Kidney epithelial cell (primary cell): ENCODE measurements at regions not wholly inside any gene's neighbourhood (a gene's known extent, or its start where the extent isn't known, plus 50 kb on each side); places are given as distances from the start of the nearest gene placed in this dataset.

ENCODE experiments used
- DNase-seq: peaks from one replicate; pipeline ENCODE4 v3.0.0-alpha.2; 2010; ENCODE audit warnings: low read depth
- H3K27me3 ChIP-seq: 2 replicates; pipeline ENCODE4 v1.6.0; 2011; ENCODE audit warnings: low read length; ENCODE audit not compliant: control insufficient read depth, insufficient read depth
- H3K36me3 ChIP-seq: 2 replicates; pipeline ENCODE4 v1.5.1; 2011; ENCODE audit warnings: low read length; ENCODE audit not compliant: control insufficient read depth, insufficient read depth
- H3K4me3 ChIP-seq: 2 replicates; pipeline ENCODE4 v1.5.1; 2011; ENCODE audit warnings: low read depth, mild to moderate bottlenecking, control low read depth, low read length
- TF ChIP-seq, protein P1 (sequence below): IDR thresholded peaks from 2 replicates; pipeline ENCODE4 v1.5.1; 2011; ENCODE audit warnings: mild to moderate bottlenecking, moderate library complexity, low read length, control low read depth, inconsistent platforms; ENCODE audit not compliant: insufficient read depth, poor library complexity, severe bottlenecking

DNA sequence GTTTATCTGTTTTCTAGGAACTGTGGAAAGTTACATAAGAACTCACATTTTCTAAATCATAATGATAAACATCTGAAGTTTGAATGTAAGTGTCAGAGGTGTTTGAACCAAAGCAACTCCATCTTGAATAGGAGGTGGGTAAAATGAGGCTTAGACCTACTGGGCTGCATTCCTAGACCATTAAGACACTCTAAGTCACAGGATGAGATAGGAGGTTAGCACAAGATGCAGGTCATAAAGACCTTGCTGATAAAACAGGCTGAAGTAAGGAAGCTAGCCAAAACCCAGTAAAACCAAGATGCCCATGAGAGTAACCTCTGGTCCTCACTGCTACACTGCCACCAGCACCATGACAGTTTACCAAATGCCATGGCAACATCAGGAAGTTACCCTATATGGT lies 297.7 kb upstream of the POU5F2 start:
- Histone ChIP-seq H3K36me3 (no peaks in the 10 kb centered on the region), H3K27me3 (no peaks in the 10 kb centered on the region), H3K4me3 (no peak overlapping the region)
- no peak for DNase-seq
- TF ChIP-seq, protein P1, sequence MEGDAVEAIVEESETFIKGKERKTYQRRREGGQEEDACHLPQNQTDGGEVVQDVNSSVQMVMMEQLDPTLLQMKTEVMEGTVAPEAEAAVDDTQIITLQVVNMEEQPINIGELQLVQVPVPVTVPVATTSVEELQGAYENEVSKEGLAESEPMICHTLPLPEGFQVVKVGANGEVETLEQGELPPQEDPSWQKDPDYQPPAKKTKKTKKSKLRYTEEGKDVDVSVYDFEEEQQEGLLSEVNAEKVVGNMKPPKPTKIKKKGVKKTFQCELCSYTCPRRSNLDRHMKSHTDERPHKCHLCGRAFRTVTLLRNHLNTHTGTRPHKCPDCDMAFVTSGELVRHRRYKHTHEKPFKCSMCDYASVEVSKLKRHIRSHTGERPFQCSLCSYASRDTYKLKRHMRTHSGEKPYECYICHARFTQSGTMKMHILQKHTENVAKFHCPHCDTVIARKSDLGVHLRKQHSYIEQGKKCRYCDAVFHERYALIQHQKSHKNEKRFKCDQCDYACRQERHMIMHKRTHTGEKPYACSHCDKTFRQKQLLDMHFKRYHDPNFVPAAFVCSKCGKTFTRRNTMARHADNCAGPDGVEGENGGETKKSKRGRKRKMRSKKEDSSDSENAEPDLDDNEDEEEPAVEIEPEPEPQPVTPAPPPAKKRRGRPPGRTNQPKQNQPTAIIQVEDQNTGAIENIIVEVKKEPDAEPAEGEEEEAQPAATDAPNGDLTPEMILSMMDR: no peak

DNA sequence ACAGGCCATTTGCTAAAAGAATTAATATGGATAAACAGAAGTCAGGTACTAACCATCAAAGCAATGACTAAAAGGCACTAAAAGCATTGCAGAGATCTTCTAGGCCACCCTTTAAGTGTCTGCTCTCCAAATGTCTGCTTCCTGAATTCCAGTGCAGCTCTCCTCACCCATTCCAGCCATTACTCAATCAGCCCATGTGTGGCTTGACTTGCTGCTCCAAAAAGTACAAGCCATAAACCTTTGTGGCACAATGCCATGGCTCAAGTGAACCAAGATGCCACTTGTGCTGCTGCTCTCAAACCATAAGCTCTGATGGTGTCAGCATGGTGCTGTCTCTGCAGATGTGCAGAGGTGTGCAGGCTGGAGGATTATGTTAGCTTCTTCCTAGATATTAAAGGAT lies 290.2 kb upstream of the POU5F2 start:
- H3K27me3 ChIP-seq: no peaks in the 10 kb centered on the region
- TF ChIP-seq, protein P1: no peak
- DNase-seq: no peak
- no peaks in the 10 kb centered on the region for H3K36me3 ChIP-seq
- H3K4me3 ChIP-seq: no peak overlapping the region

DNA sequence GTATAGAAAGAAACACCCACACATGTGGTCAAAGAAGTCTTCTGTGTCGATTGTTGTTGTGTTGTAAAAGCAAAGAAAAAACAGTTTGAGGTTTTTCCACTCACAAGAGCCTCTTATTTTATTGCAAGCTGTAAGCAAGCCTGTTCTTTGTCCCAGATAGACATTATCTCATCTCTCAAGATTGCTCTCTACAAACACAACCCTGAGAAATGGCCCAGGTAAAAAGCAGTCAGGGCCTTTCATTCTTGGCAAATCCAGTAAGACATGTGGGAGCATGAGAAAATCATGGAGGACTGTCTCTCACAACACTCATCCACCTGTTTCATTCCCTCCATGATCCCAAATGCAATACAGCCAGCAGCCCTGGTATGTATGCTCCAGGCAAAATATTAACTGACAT lies 286.6 kb upstream of the POU5F2 start:
- TF ChIP-seq, protein P1: no peak
- Histone ChIP-seq H3K4me3 (no peak overlapping the region), H3K36me3 (no peaks in the 10 kb centered on the region), H3K27me3 (no peaks in the 10 kb centered on the region)
- peak; percentile 19 for DNase-seq

DNA sequence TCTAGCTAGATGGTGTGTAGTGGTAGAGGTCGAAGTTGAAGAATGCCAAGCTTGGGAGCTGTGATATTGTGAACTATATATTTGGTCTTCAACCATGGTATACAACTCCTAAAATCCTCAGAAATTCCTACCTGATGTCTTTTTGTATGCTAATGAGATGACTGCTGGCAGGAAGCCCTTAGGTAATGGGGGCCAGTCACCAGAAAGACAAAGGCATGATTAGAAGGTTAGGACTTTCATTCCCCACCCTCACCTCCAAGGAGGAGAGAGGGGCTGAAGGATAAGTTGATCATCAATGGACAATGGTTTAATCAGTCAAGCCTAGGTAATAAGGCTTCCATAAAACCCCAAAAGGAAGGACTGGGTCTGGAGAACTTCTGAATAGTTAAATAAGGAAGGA lies 285.7 kb upstream of the POU5F2 start:
- no peak overlapping the region for H3K4me3 ChIP-seq
- H3K27me3 ChIP-seq: no peaks in the 10 kb centered on the region
- DNase-seq: no peak
- TF ChIP-seq, protein P1: no peak
- no peaks in the 10 kb centered on the region for H3K36me3 ChIP-seq

DNA sequence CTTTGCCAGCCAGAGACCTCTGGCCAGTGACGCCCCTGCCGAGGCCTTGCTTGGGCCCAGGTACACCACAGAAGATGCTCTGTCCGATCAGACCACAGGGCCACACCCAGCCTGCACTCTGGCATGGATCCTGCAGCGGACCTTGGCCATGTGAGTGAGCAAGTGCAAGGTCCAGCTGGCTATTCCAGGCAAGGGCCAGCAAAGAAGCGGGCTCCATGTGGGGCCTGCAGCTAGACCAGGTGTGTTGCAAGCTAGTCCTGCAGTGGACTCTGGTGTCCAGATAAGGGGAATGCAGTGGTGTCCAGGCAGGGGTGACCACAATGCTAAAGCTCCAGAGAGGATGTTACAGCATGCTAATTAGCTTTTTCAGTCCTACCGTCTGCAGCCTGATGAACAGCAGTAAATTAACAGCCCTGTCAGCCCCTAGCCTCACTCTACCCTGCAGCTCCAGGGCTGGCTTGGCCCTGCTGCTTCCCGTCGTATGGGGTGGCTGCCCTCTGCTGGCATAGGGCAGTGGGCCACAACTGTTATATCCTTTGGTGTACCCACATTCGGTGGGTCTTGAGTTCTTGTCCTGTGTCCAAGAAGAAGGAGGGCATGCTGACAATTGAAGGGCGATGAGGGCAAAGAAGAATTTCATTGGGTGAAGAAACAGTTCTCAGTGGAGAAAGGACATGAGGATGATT lies 284.5 kb upstream of the POU5F2 start:
- H3K27me3 ChIP-seq: no peaks in the 10 kb centered on the region
- no peaks in the 10 kb centered on the region for H3K36me3 ChIP-seq
- H3K4me3 ChIP-seq: no peak overlapping the region
- no peak for DNase-seq
- TF ChIP-seq, protein P1: no peak

DNA sequence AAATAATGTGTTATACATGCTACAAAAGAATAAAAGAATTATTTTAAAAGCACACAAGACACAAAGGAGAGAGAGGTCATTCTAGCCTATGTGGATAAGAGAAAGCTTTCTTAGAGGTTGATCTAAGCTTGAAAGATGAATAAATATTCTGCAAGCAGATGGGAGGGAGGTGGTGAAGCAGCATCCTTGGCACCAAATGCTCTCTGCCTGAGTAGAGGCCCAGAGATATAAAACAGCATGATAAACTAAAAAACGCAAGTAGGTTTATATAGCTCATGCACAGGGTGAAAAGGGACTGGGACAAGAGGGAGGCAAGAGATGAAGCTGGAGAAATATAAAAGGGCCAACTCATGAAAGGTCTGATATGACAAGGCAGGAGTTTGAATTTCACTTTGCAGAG lies 283.2 kb upstream of the POU5F2 start:
- Histone ChIP-seq H3K27me3 (no peaks in the 10 kb centered on the region), H3K36me3 (no peaks in the 10 kb centered on the region), H3K4me3 (no peak overlapping the region)
- TF ChIP-seq, protein P1: no peak
- DNase-seq: no peak
